Activated T-helper 17 cell treated with anti-CD3 and anti-CD28 coated beads, Interleukin-2, amount 50 U/mL, for 72 hours (primary cell): ENCODE measurements at regions not wholly inside any gene's neighbourhood (a gene's known extent, or its start where the extent isn't known, plus 50 kb on each side); places are given as distances from the start of the nearest gene placed in this dataset.

Experiments
- ATAC-seq: fragments of 150-1000 bp; cut with Tn5 transposase; replicated peaks from 2 replicates; pipeline ENCODE4 v1.10.0; 2021; ENCODE audit warnings: mild to moderate bottlenecking, moderate library complexity
- H3K27ac Mint-ChIP-seq: one replicate; pipeline ENCODE4 v1.8.0; 2022; ENCODE audit warnings: mixed read lengths
- H3K27me3 Mint-ChIP-seq: one replicate; pipeline ENCODE4 v1.8.0; 2022; ENCODE audit warnings: mixed read lengths
- H3K36me3 Mint-ChIP-seq: one replicate; pipeline ENCODE4 v1.8.0; 2022; ENCODE audit warnings: low read depth, mild to moderate bottlenecking, mixed read lengths
- H3K4me1 Mint-ChIP-seq: one replicate; pipeline ENCODE4 v1.8.0; 2022; ENCODE audit warnings: mixed read lengths
- H3K4me3 Mint-ChIP-seq: one replicate; pipeline ENCODE4 v1.8.0; 2022; ENCODE audit warnings: mild to moderate bottlenecking, mixed read lengths
- H3K9me3 Mint-ChIP-seq: one replicate; pipeline ENCODE4 v1.8.0; 2022; ENCODE audit warnings: mixed read lengths

- no peak for ATAC-seq
- H3K9me3 Mint-ChIP-seq, result no peaks in the 10 kb centered on the region
- H3K4me3 Mint-ChIP-seq, result no peak overlapping the region
- peaks cover 4% of the 10 kb centered on the region for H3K27me3 Mint-ChIP-seq
- H3K27ac Mint-ChIP-seq, result no peak overlapping the region
- H3K36me3 Mint-ChIP-seq, result no peaks in the 10 kb centered on the region
- no peaks in the 10 kb centered on the region for H3K4me1 Mint-ChIP-seq
Observed at GRCh38 chr6:99011151-99011550, 63.4 kb upstream of the FBXL4 start.

GRCh38 chr6:99002831-99003230, 55.1 kb upstream of the FBXL4 start:
- peaks cover 7% of the 10 kb centered on the region for H3K27me3 Mint-ChIP-seq
- no peaks in the 10 kb centered on the region for H3K9me3 Mint-ChIP-seq
- ATAC-seq, result no peak
- no peaks in the 10 kb centered on the region for H3K36me3 Mint-ChIP-seq
- H3K4me3 Mint-ChIP-seq, result no peak overlapping the region
- H3K27ac Mint-ChIP-seq, result no peak overlapping the region
- no peaks in the 10 kb centered on the region for H3K4me1 Mint-ChIP-seq

- Mint-ChIP-seq H3K27ac (no peak overlapping the region), H3K9me3 (no peaks in the 10 kb centered on the region), H3K27me3 (peaks cover 20% of the 10 kb centered on the region), H3K4me3 (no peak overlapping the region), H3K36me3 (no peaks in the 10 kb centered on the region), H3K4me1 (no peaks in the 10 kb centered on the region)
- no peak for ATAC-seq
Observed at GRCh38 chr6:98998103-98998502, 50.4 kb upstream of the FBXL4 start.
